ENCODE measurements at regions not wholly inside any gene's neighbourhood (a gene's known extent, or its start where the extent isn't known, plus 50 kb on each side); places are given as distances from the start of the nearest gene placed in this dataset.

DNA sequence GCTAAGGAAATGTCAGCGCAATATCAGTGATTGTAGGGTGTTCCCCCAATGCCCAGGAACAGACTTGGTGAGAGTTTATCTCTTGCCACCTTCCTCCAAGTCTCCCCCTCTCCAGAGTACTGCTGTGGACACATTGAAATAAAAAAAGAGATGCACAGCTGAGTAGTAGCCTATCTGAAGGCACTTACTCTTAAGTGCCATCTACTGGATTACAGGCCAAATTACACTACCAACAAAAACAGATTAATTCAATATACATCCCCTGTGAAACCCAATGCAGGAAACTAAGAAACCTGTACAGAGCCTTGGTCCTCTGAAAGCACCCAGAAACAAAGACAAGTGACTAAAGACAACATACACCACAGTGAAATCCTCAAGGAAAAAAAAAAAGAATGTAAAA is 460.3 kb downstream of the ZIC3 start:
- TF ChIP-seq FOXP1 (CRISPR knock-in tag; IDR thresholded peaks at IDR 0.05; ENCODE audit: borderline replicate concordance) (no peak), NFYB (CRISPR knock-in tag; conservative IDR thresholded peaks at IDR 0.05; ENCODE audit: low read depth) (no peak), ZNF138 (CRISPR knock-in tag; conservative IDR thresholded peaks at IDR 0.05) (no peak)
- TF ChIP-seq, protein P1, sequence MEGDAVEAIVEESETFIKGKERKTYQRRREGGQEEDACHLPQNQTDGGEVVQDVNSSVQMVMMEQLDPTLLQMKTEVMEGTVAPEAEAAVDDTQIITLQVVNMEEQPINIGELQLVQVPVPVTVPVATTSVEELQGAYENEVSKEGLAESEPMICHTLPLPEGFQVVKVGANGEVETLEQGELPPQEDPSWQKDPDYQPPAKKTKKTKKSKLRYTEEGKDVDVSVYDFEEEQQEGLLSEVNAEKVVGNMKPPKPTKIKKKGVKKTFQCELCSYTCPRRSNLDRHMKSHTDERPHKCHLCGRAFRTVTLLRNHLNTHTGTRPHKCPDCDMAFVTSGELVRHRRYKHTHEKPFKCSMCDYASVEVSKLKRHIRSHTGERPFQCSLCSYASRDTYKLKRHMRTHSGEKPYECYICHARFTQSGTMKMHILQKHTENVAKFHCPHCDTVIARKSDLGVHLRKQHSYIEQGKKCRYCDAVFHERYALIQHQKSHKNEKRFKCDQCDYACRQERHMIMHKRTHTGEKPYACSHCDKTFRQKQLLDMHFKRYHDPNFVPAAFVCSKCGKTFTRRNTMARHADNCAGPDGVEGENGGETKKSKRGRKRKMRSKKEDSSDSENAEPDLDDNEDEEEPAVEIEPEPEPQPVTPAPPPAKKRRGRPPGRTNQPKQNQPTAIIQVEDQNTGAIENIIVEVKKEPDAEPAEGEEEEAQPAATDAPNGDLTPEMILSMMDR (IDR thresholded peaks at IDR 0.05) = no peak
- TF ChIP-seq, protein P2, sequence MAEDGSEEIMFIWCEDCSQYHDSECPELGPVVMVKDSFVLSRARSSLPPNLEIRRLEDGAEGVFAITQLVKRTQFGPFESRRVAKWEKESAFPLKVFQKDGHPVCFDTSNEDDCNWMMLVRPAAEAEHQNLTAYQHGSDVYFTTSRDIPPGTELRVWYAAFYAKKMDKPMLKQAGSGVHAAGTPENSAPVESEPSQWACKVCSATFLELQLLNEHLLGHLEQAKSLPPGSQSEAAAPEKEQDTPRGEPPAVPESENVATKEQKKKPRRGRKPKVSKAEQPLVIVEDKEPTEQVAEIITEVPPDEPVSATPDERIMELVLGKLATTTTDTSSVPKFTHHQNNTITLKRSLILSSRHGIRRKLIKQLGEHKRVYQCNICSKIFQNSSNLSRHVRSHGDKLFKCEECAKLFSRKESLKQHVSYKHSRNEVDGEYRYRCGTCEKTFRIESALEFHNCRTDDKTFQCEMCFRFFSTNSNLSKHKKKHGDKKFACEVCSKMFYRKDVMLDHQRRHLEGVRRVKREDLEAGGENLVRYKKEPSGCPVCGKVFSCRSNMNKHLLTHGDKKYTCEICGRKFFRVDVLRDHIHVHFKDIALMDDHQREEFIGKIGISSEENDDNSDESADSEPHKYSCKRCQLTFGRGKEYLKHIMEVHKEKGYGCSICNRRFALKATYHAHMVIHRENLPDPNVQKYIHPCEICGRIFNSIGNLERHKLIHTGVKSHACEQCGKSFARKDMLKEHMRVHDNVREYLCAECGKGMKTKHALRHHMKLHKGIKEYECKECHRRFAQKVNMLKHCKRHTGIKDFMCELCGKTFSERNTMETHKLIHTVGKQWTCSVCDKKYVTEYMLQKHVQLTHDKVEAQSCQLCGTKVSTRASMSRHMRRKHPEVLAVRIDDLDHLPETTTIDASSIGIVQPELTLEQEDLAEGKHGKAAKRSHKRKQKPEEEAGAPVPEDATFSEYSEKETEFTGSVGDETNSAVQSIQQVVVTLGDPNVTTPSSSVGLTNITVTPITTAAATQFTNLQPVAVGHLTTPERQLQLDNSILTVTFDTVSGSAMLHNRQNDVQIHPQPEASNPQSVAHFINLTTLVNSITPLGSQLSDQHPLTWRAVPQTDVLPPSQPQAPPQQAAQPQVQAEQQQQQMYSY (CRISPR knock-in tag; IDR thresholded peaks at IDR 0.05) = no peak
- TF ChIP-seq, protein P3, sequence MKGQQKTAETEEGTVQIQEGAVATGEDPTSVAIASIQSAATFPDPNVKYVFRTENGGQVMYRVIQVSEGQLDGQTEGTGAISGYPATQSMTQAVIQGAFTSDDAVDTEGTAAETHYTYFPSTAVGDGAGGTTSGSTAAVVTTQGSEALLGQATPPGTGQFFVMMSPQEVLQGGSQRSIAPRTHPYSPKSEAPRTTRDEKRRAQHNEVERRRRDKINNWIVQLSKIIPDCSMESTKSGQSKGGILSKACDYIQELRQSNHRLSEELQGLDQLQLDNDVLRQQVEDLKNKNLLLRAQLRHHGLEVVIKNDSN (CRISPR knock-in tag; IDR thresholded peaks at IDR 0.05) = no peak
